HCT116 (cell line): ENCODE measurements at regions not wholly inside any gene's neighbourhood (a gene's known extent, or its start where the extent isn't known, plus 50 kb on each side); places are given as distances from the start of the nearest gene placed in this dataset.

Source experiments
- ATAC-seq: fragments of 200-7000 bp; cut with Tn5 transposase; 2 replicates; pipeline ENCODE4 v1.9.1; 2020; ENCODE audit warnings: mild to moderate bottlenecking, moderate library complexity
- BruUV-seq: library from RNA; stranded (reverse); fragments of 400-500 nt; replicated peaks from 2 replicates; lab custom pipeline; 2021; lab: Mats Ljungman, UMichigan
- CTCF ChIA-PET: fragments of 300-600 bp; sonication (Branson Sonifier 250); formaldehyde crosslinking; loops from one replicate; lab custom pipeline; 2021; ENCODE audit warnings: antibody characterized with exemption; lab: Charles Lee
- POLR2A ChIA-PET: fragments of 300-600, 350-600 bp; sonication (Branson Sonifier 250); formaldehyde crosslinking; loops from one replicate; lab custom pipeline; 2021; ENCODE audit warnings: antibody characterized with exemption; lab: Charles Lee
- RAD21 ChIA-PET, 2 experiments: fragments of 300-600 bp; sonication (Branson Sonifier 250); formaldehyde crosslinking; loops; one replicate each; lab custom pipeline; 2023; ENCODE audit warnings: low total read pairs in 2 of 2; ENCODE audit not compliant: uncharacterized antibody in 2 of 2, unreplicated experiment in 2 of 2, low non-redundant PET in 1 of 2; lab: Charles Lee
- DNase-seq: peaks from one replicate; pipeline ENCODE4 v3.0.0-alpha.2; 2010; ENCODE audit warnings: low read depth, low spot score
- H2AFZ ChIP-seq: fragments of 200-600 bp; shearing (Covaris generic), sonication (generic); 2 replicates; pipeline ENCODE4 v1.6.1; 2017; ENCODE audit warnings: low read depth, mixed run types, mixed read lengths, antibody characterized with exemption, low read length; ENCODE audit not compliant: poor library complexity, severe bottlenecking
- H3K27ac ChIP-seq: 2 replicates; pipeline ENCODE4 v1.5.1; 2012; ENCODE audit warnings: low read depth, low read length
- H3K27me3 ChIP-seq: fragments of 200-600 bp; sonication (generic); 2 replicates; pipeline ENCODE4 v1.6.1; 2016; ENCODE audit warnings: mixed run types, low read length, mixed read lengths; ENCODE audit not compliant: insufficient read depth
- H3K36me3 ChIP-seq, 2 experiments: fragments of 200-500 bp in 1 of 2; fragments of 200-600 bp in 1 of 2; sonication (Bioruptor generic) in 1 of 2; sonication (generic) in 1 of 2; 2 replicates each; pipeline versions ENCODE4 v1.5.1 to v1.6.1; 2014 to 2016; ENCODE audit warnings: low read length in 2 of 2, inconsistent platforms in 1 of 2, mixed read lengths in 1 of 2, mixed run types in 1 of 2; ENCODE audit not compliant: insufficient read depth in 2 of 2, control insufficient read depth in 1 of 2
- H3K4me1 ChIP-seq, 2 experiments: fragments of 200-600 bp in 1 of 2; sonication (generic) in 1 of 2; 2 replicates each; pipeline versions ENCODE4 v1.5.1 to v1.6.1; 2012 to 2017; ENCODE audit warnings: low read length in 2 of 2, inconsistent platforms in 1 of 2, mild to moderate bottlenecking in 1 of 2, mixed read lengths in 1 of 2, mixed run types in 1 of 2, moderate library complexity in 1 of 2; ENCODE audit not compliant: insufficient read depth in 2 of 2, control insufficient read depth in 1 of 2
- H3K4me2 ChIP-seq: fragments of 200-600 bp; sonication (generic); 2 replicates; pipeline ENCODE4 v1.6.1; 2017; ENCODE audit warnings: mixed run types, low read length, mixed read lengths
- H3K4me3 ChIP-seq, 2 experiments: fragments of 200-600 bp in 1 of 2; sonication (generic) in 1 of 2; replicated peaks in 1 of 2; 2 replicates each; pipeline ENCODE4 v1.5.1; 2011 to 2016; ENCODE audit warnings: low read length in 2 of 2, control low read depth in 1 of 2, low read depth in 1 of 2, mild to moderate bottlenecking in 1 of 2, mixed read lengths in 1 of 2, mixed run types in 1 of 2
- H3K79me2 ChIP-seq: fragments of 200-600 bp; sonication (generic); 2 replicates; pipeline ENCODE4 v1.6.1; 2017; ENCODE audit warnings: mild to moderate bottlenecking, mixed run types, low read length, moderate library complexity, mixed read lengths; ENCODE audit not compliant: insufficient read depth
- H3K9ac ChIP-seq: fragments of 200-600 bp; sonication (generic); 2 replicates; pipeline ENCODE4 v1.6.1; 2016; ENCODE audit warnings: low read length, mixed read lengths
- H3K9me2 ChIP-seq: fragments of 200-600 bp; sonication (generic), shearing (Covaris generic); 2 replicates; pipeline ENCODE4 v1.6.1; 2017; ENCODE audit warnings: mixed run types, mild to moderate bottlenecking, moderate library complexity; ENCODE audit not compliant: insufficient read depth
- H3K9me3 ChIP-seq, 2 experiments: fragments of 200-500 bp in 1 of 2; fragments of 200-600 bp in 1 of 2; sonication (Bioruptor generic) in 1 of 2; sonication (generic) in 1 of 2; 2 replicates each; pipeline ENCODE4 v1.6.1; 2014 to 2017; ENCODE audit warnings: low read length in 2 of 2, mixed read lengths in 2 of 2, inconsistent platforms in 1 of 2, low read depth in 1 of 2, mild to moderate bottlenecking in 1 of 2, mixed run types in 1 of 2, moderate library complexity in 1 of 2; ENCODE audit not compliant: control insufficient read depth in 1 of 2, insufficient read depth in 1 of 2
- H4K20me1 ChIP-seq: fragments of 200-600 bp; sonication (generic), shearing (Covaris generic); 2 replicates; pipeline ENCODE4 v1.6.1; 2017; ENCODE audit warnings: mixed run types, mild to moderate bottlenecking, moderate library complexity; ENCODE audit not compliant: insufficient read depth
- ATF3 ChIP-seq: IDR thresholded peaks from 2 replicates; pipeline ENCODE4 v1.6.1; 2012
- CTCF ChIP-seq, 3 experiments: fragments of 200-600 bp in 1 of 3; sonication (generic) in 1 of 3; IDR thresholded peaks in 2 of 3; conservative IDR thresholded peaks in 1 of 3; 2 replicates each; pipeline ENCODE4 v1.5.1; 2012 to 2017; ENCODE audit warnings: low read depth in 2 of 3, low read length in 2 of 3, antibody characterized with exemption in 1 of 3, borderline replicate concordance in 1 of 3, control low read depth in 1 of 3, mild to moderate bottlenecking in 1 of 3, mixed read lengths in 1 of 3, mixed run types in 1 of 3, moderate library complexity in 1 of 3; ENCODE audit not compliant: insufficient read depth in 1 of 3
- EGR1 ChIP-seq: IDR thresholded peaks from 2 replicates; pipeline ENCODE4 v1.6.1; 2012; ENCODE audit warnings: low read depth
- POLR2A ChIP-seq: IDR thresholded peaks from 2 replicates; pipeline ENCODE4 v1.7.0; 2011; ENCODE audit warnings: borderline replicate concordance; ENCODE audit not compliant: insufficient read depth, insufficient read length; ENCODE audit errors: extremely low read depth
- RAD21 ChIP-seq: IDR thresholded peaks from 2 replicates; pipeline ENCODE4 v1.6.1; 2012; ENCODE audit warnings: low read depth, mild to moderate bottlenecking
- YY1 ChIP-seq: IDR thresholded peaks from 2 replicates; pipeline ENCODE4 v1.6.1; 2011; ENCODE audit warnings: low read length, low read depth, moderate library complexity, mild to moderate bottlenecking; ENCODE audit not compliant: insufficient replicate concordance; ENCODE audit errors: extremely low read depth
- ZNF274 ChIP-seq: fragments of 200-500 bp; sonication (Bioruptor generic); IDR thresholded peaks from 2 replicates; pipeline ENCODE4 v1.6.1; 2014; ENCODE audit warnings: mild to moderate bottlenecking, low read depth, low read length, inconsistent platforms
- intact Hi-C: fragments of 100-400 bp; cut with micrococcal nuclease; formaldehyde crosslinking; loops from 2 replicates; pipeline ENCODE4 v1.10.0; 2022

GRCh38 chr15:68503213-68503612 lies 71.2 kb upstream of the ITGA11 start:
- Histone ChIP-seq H3K9ac (no peak overlapping the region), H3K4me1 (no peaks in the 10 kb centered on the region), H3K27me3 (no peaks in the 10 kb centered on the region), H3K4me2 (no peak overlapping the region), H4K20me1 (no peaks in the 10 kb centered on the region), H3K9me3 (no peaks in the 10 kb centered on the region), H3K4me3 (no peak overlapping the region), H2AFZ (no peak overlapping the region), H3K36me3 (no peaks in the 10 kb centered on the region), H3K27ac (no peak overlapping the region), H3K9me2 (no peaks in the 10 kb centered on the region), H3K79me2 (no peaks in the 10 kb centered on the region)
- intact Hi-C loops = no loop called here
- ChIA-PET RAD21 (interaction anchor here in 1 of 2 experiments (0.7 kb wide), 1 partner anchor 24 kb away, joined by 3 read pairs; no protein-coding TSS in a partner anchor), CTCF (no interaction called here), POLR2A (no interaction called here)
- no TSS peak for BruUV-seq
- DNase-seq (no peak), ATAC-seq (no peak)
- TF ChIP-seq POLR2A (no peak), CTCF (IDR thresholded peaks at IDR 0.05 in 2 of 3, conservative IDR thresholded peaks at IDR 0.05 in 1 of 3; ENCODE audit: borderline replicate concordance in 1 of 3, insufficient read depth in 1 of 3, low read depth in 2 of 3, low read length in 2 of 3) (no peak), ATF3 (no peak), YY1 (no peak), EGR1 (no peak), ZNF274 (no peak), RAD21 (no peak)
